Keratinocyte (primary cell): ENCODE measurements at regions not wholly inside any gene's neighbourhood (a gene's known extent, or its start where the extent isn't known, plus 50 kb on each side); places are given as distances from the start of the nearest gene placed in this dataset.

Experiments
- DNase-seq: peaks from one replicate; pipeline ENCODE4 v3.0.0-alpha.2; 2011; ENCODE audit warnings: low read depth, missing footprints, low spot score
- FAIRE-seq: peaks from 2 replicates; lab custom pipeline; 2011; peaks lifted over from hg19 to GRCh38; lab: Jason Lieb, UNC
- H2AFZ ChIP-seq: 2 replicates; pipeline ENCODE4 v1.6.0; 2012; ENCODE audit warnings: low read length, control low read depth, inconsistent platforms; ENCODE audit not compliant: control insufficient read depth
- H3K27ac ChIP-seq: 2 replicates; pipeline ENCODE4 v1.5.1; 2011; ENCODE audit warnings: low read length; ENCODE audit not compliant: control insufficient read depth, insufficient read depth
- H3K27me3 ChIP-seq: 3 replicates; pipeline ENCODE4 v1.6.0; 2011; ENCODE audit warnings: low read length; ENCODE audit not compliant: control insufficient read depth, insufficient read depth; ENCODE audit errors: extremely low read depth
- H3K36me3 ChIP-seq, 2 experiments: 2 replicates in 1 of 2; 3 replicates in 1 of 2; pipeline ENCODE4 v1.5.1; 2011; ENCODE audit warnings: low read length in 2 of 2, mild to moderate bottlenecking in 1 of 2; ENCODE audit not compliant: control insufficient read depth in 2 of 2, insufficient read depth in 2 of 2; ENCODE audit errors: extremely low read depth in 1 of 2
- H3K4me1 ChIP-seq: 3 replicates; pipeline ENCODE4 v1.5.1; 2011; ENCODE audit warnings: low read length; ENCODE audit not compliant: control insufficient read depth, insufficient read depth; ENCODE audit errors: extremely low read depth
- H3K4me2 ChIP-seq: 3 replicates; pipeline ENCODE4 v1.6.0; 2011; ENCODE audit warnings: low read depth, low read length; ENCODE audit not compliant: control insufficient read depth, insufficient read depth; ENCODE audit errors: extremely low read depth
- H3K4me3 ChIP-seq, 3 experiments: fragments of 200-600 bp in 1 of 3; sonication (generic) in 1 of 3; 2 replicates in 2 of 3; 3 replicates in 1 of 3; pipeline ENCODE4 v1.5.1; 2011 to 2016; ENCODE audit warnings: low read length in 3 of 3, mild to moderate bottlenecking in 3 of 3, control low read depth in 2 of 3, inconsistent platforms in 1 of 3, low read depth in 1 of 3, mixed read lengths in 1 of 3, mixed run types in 1 of 3, moderate library complexity in 1 of 3; ENCODE audit not compliant: control insufficient read depth in 2 of 3, insufficient read depth in 2 of 3; ENCODE audit errors: extremely low read depth in 1 of 3
- H3K79me2 ChIP-seq: 2 replicates; pipeline ENCODE4 v1.6.0; 2012; ENCODE audit warnings: low read length; ENCODE audit not compliant: control insufficient read depth, insufficient read depth
- H3K9ac ChIP-seq: 3 replicates; pipeline ENCODE4 v1.6.0; 2011; ENCODE audit warnings: low read length; ENCODE audit not compliant: control insufficient read depth, insufficient read depth; ENCODE audit errors: extremely low read depth
- H3K9me1 ChIP-seq: 3 replicates; pipeline ENCODE4 v1.6.0; 2011; ENCODE audit warnings: low read length; ENCODE audit not compliant: control insufficient read depth, insufficient read depth; ENCODE audit errors: extremely low read depth
- H3K9me3 ChIP-seq: 2 replicates; pipeline ENCODE4 v1.5.1; 2012; ENCODE audit warnings: low read depth, low read length; ENCODE audit not compliant: control insufficient read depth
- H4K20me1 ChIP-seq: 3 replicates; pipeline ENCODE4 v1.6.0; 2011; ENCODE audit warnings: low read length; ENCODE audit not compliant: control insufficient read depth, insufficient read depth; ENCODE audit errors: extremely low read depth
- EZH2 ChIP-seq: IDR thresholded peaks from one replicate; pipeline ENCODE4 v1.6.1; 2012; ENCODE audit warnings: inconsistent platforms, mild to moderate bottlenecking, low read length, moderate library complexity
- dilution Hi-C: fragments of 300-500 bp; cut with MboI; formaldehyde crosslinking; loops from one replicate; pipeline ENCODE4 v1.7.0; 2020; ENCODE audit warnings: low sequenced_read_pairs; ENCODE audit not compliant: extremely low pct_ligation_motif_present
- TF ChIP-seq, protein P1 (sequence below), 3 experiments: IDR thresholded peaks in 1 of 3; conservative IDR thresholded peaks in 1 of 3; optimal IDR thresholded peaks in 1 of 3; 2 replicates in 2 of 3; 3 replicates in 1 of 3; pipeline versions ENCODE3 to v1.5.1; 2011; ENCODE audit warnings: low read length in 3 of 3, mild to moderate bottlenecking in 3 of 3, moderate library complexity in 2 of 3, control low read depth in 1 of 3, inconsistent platforms in 1 of 3; ENCODE audit not compliant: insufficient read depth in 2 of 3; ENCODE audit errors: extremely low read depth in 1 of 3

DNA sequence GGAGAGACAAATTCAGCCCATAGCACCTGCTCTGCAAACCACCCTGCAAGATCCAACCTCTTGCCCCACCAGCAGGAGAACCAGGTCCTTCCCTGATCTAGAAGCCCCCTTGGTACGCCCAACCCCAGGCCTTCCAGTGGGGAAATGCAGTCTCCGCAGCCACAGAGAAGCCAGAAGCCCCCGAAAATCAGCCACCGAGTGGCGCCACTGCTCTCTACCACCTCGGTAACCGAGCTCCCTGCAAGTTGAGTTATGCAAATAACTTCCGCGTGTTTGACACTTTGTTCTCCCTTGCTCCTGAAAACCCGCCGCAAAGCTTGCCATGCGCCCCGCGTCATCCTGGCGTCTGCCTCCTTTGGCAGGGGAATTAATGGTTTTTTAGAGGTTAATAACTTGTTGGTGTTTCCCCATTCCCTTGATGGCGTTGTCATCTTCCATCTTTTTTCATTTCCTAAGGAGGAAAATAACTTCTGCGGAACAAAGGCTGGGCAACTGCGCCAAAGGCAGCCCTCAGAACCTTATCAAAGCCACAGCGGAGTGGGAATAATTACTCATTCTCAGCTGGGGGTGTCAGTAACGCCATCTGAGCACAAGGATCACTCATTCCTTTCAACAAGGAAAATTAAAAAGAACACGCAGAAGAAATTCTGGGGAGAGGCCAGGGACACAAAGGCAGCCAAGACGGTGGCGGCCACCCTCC, 60.4 kb downstream of the FZD10 start:
- H3K79me2 ChIP-seq, result no peaks in the 10 kb centered on the region
- no peaks in the 10 kb centered on the region for H3K27me3 ChIP-seq
- dilution Hi-C loops, result no loop called here
- no peak overlapping the region for H3K27ac ChIP-seq
- H3K9me3 ChIP-seq, result no peaks in the 10 kb centered on the region
- H3K4me2 ChIP-seq, result no peak overlapping the region
- no peak overlapping the region for H3K9ac ChIP-seq
- H3K36me3 ChIP-seq, result no peaks in the 10 kb centered on the region
- no peak overlapping the region for H2AFZ ChIP-seq
- H3K4me3 ChIP-seq, result no peak overlapping the region
- H3K9me1 ChIP-seq, result no peaks in the 10 kb centered on the region
- H3K4me1 ChIP-seq, result peaks cover 7% of the 10 kb centered on the region
- no peaks in the 10 kb centered on the region for H4K20me1 ChIP-seq
- no peak for DNase-seq
- no peak for TF ChIP-seq EZH2
- TF ChIP-seq, protein P1, sequence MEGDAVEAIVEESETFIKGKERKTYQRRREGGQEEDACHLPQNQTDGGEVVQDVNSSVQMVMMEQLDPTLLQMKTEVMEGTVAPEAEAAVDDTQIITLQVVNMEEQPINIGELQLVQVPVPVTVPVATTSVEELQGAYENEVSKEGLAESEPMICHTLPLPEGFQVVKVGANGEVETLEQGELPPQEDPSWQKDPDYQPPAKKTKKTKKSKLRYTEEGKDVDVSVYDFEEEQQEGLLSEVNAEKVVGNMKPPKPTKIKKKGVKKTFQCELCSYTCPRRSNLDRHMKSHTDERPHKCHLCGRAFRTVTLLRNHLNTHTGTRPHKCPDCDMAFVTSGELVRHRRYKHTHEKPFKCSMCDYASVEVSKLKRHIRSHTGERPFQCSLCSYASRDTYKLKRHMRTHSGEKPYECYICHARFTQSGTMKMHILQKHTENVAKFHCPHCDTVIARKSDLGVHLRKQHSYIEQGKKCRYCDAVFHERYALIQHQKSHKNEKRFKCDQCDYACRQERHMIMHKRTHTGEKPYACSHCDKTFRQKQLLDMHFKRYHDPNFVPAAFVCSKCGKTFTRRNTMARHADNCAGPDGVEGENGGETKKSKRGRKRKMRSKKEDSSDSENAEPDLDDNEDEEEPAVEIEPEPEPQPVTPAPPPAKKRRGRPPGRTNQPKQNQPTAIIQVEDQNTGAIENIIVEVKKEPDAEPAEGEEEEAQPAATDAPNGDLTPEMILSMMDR (optimal IDR thresholded peaks at IDR 0.05 in 1 of 3, IDR thresholded peaks at IDR 0.05 in 1 of 3, conservative IDR thresholded peaks at IDR 0.05 in 1 of 3; ENCODE audit: extremely low read depth in 1 of 3, insufficient read depth in 2 of 3, low read length in 3 of 3), result no peak
- FAIRE-seq, result no peak

DNA sequence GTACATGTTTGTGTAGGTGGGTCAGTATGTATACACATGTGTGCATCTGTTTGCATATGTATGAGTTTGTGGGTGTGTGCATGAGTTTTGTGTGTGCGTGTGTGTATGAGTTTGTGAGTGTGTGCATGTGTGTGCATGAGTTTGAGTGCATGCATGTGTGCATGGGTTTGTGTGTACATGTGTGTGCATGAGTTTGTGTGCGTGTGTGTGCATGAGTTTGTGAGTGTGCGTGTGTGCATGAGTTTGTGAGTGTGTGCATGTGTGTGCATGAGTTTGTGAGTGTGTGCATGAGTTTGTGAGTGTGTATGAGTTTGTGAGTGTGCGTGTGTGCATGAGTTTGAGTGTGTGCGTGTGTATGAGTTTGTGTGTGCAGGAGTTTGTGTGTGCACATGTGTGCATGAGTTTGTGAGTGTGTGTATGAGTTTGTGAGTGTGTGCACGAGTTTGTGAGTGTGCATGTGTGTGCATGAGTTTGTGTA, 61.5 kb downstream of the FZD10 start:
- no peak overlapping the region for H3K9ac ChIP-seq
- dilution Hi-C loops, result no loop called here
- no peak overlapping the region for H3K4me2 ChIP-seq

More for the DNA sequence above, 61.5 kb downstream of the FZD10 start:
- Histone ChIP-seq H4K20me1 (no peaks in the 10 kb centered on the region), H3K27me3 (no peaks in the 10 kb centered on the region), H3K9me1 (no peaks in the 10 kb centered on the region), H2AFZ (no peak overlapping the region), H3K9me3 (no peaks in the 10 kb centered on the region), H3K27ac (no peak overlapping the region), H3K4me1 (peaks cover 10% of the 10 kb centered on the region), H3K79me2 (no peaks in the 10 kb centered on the region), H3K36me3 (no peaks in the 10 kb centered on the region), H3K4me3 (no peak overlapping the region)
- FAIRE-seq, result no peak
- no peak for DNase-seq
- no peak for TF ChIP-seq EZH2
- TF ChIP-seq, protein P1 (optimal IDR thresholded peaks at IDR 0.05 in 1 of 3, IDR thresholded peaks at IDR 0.05 in 1 of 3, conservative IDR thresholded peaks at IDR 0.05 in 1 of 3; ENCODE audit: extremely low read depth in 1 of 3, insufficient read depth in 2 of 3, low read length in 3 of 3), result no peak
